RWPE2 (cell line): ENCODE measurements at regions not wholly inside any gene's neighbourhood (a gene's known extent, or its start where the extent isn't known, plus 50 kb on each side); places are given as distances from the start of the nearest gene placed in this dataset.

Source experiments
- ATAC-seq: fragments of 200-7000 bp; cut with Tn5 transposase; 3 replicates; pipeline ENCODE4 v1.9.1; 2021; ENCODE audit warnings: low read depth
- DNase-seq: peaks from one replicate; pipeline ENCODE4 v3.0.0-alpha.2; 2020; ENCODE audit warnings: low spot score
- H3K27ac ChIP-seq: fragments of 450-650 bp; 2 replicates; pipeline ENCODE4 v1.5.1; 2017; ENCODE audit warnings: mild to moderate bottlenecking; ENCODE audit not compliant: poor library complexity, severe bottlenecking
- H3K27me3 ChIP-seq: fragments of 250-450 bp; sonication (Bioruptor Pico); 2 replicates; pipeline ENCODE4 v1.5.1; 2021; ENCODE audit warnings: mild to moderate bottlenecking, moderate library complexity; ENCODE audit not compliant: insufficient read depth, poor library complexity, severe bottlenecking
- H3K36me3 ChIP-seq: fragments of 250-450 bp; sonication (Bioruptor Pico); 2 replicates; pipeline ENCODE4 v1.5.1; 2020; ENCODE audit warnings: low read depth, mild to moderate bottlenecking, moderate library complexity
- H3K4me1 ChIP-seq: fragments of 250-450 bp; sonication (Bioruptor Pico); 2 replicates; pipeline ENCODE4 v1.5.1; 2021; ENCODE audit warnings: mild to moderate bottlenecking, moderate library complexity; ENCODE audit not compliant: insufficient read depth, poor library complexity, severe bottlenecking
- H3K4me3 ChIP-seq: fragments of 250-450 bp; sonication (Bioruptor Pico); 2 replicates; pipeline ENCODE4 v1.5.1; 2021; ENCODE audit warnings: mild to moderate bottlenecking, moderate library complexity; ENCODE audit not compliant: severe bottlenecking
- H3K9me3 ChIP-seq: fragments of 250-450 bp; sonication (Bioruptor Pico); 2 replicates; pipeline ENCODE4 v1.5.1; 2021; ENCODE audit warnings: mild to moderate bottlenecking, moderate library complexity; ENCODE audit not compliant: severe bottlenecking
- CTCF ChIP-seq: fragments of 450-650 bp; IDR thresholded peaks from one replicate; pipeline ENCODE4 v1.5.1; 2017; ENCODE audit warnings: mild to moderate bottlenecking, moderate library complexity; ENCODE audit not compliant: poor library complexity, severe bottlenecking

- Histone ChIP-seq H3K27ac (no peak overlapping the region), H3K4me3 (no peak overlapping the region), H3K36me3 (no peaks in the 10 kb centered on the region), H3K4me1 (no peaks in the 10 kb centered on the region), H3K27me3 (no peaks in the 10 kb centered on the region), H3K9me3 (no peaks in the 10 kb centered on the region)
- no peak for DNase-seq
- no peak for TF ChIP-seq CTCF
- no peak for ATAC-seq
Observed at GRCh38 chr4:157832596-157832995, 340.2 kb downstream of the GASK1B start.

- Histone ChIP-seq H3K36me3 (no peaks in the 10 kb centered on the region), H3K4me1 (no peaks in the 10 kb centered on the region), H3K27me3 (no peaks in the 10 kb centered on the region), H3K27ac (no peak overlapping the region), H3K4me3 (no peak overlapping the region), H3K9me3 (no peaks in the 10 kb centered on the region)
- ATAC-seq (no peak), DNase-seq (no peak)
- TF ChIP-seq CTCF: no peak
Observed at GRCh38 chr4:157824021-157824420, 348.8 kb downstream of the GASK1B start.

- TF ChIP-seq CTCF: no peak
- no peak overlapping the region for H3K27ac ChIP-seq
- no peaks in the 10 kb centered on the region for H3K36me3 ChIP-seq
- DNase-seq (no peak), ATAC-seq (no peak)
- no peaks in the 10 kb centered on the region for H3K4me1 ChIP-seq
- H3K27me3 ChIP-seq: no peaks in the 10 kb centered on the region
- no peak overlapping the region for H3K4me3 ChIP-seq
- no peaks in the 10 kb centered on the region for H3K9me3 ChIP-seq
Observed at GRCh38 chr4:157821814-157822213, 351.0 kb downstream of the GASK1B start.

DNA sequence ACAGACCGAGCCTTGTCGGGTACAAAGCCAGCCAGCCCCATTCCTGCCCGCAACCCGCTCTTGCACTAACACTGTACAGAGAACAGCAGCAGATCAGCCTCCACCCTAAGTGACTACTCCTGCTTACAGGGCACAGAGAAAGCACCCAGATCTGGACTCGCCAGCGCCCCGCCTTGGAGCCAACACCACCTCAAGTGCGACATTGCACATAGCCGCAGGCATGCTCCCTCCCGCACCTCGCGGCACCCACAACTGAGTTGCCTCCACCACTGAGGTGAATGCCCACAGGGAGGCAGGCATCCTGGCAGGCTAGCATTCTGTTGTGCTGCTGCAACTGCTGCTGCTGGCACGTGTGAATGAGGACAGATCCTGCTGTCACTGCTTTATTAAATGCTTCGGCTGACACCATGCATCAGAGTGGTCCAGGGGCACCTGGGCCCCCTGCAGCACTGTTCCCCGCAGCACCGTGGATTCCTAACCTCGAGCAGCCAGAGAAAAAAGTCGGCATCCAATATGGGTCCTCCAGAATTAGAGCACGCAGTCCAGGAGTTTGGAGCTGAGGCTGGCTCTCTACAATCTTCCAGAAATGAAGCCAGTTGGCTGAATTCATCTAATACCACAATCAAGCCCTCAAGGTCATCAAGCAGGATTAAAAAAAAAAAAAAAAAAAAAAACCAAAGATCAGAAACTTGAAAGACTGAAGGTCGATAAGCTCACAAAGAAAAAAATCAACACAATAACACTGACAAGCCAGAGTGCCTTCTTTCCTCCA lies 352.9 kb downstream of the GASK1B start:
- no peaks in the 10 kb centered on the region for H3K9me3 ChIP-seq
- H3K4me3 ChIP-seq: no peak overlapping the region
- no peaks in the 10 kb centered on the region for H3K27me3 ChIP-seq
- H3K4me1 ChIP-seq: no peaks in the 10 kb centered on the region
- ATAC-seq (no peak), DNase-seq (no peak)
- H3K36me3 ChIP-seq: no peaks in the 10 kb centered on the region
- no peak overlapping the region for H3K27ac ChIP-seq
- no peak for TF ChIP-seq CTCF

- no peaks in the 10 kb centered on the region for H3K9me3 ChIP-seq
- DNase-seq: no peak
- H3K27ac ChIP-seq: no peak overlapping the region
- no peaks in the 10 kb centered on the region for H3K36me3 ChIP-seq
- no peak for TF ChIP-seq CTCF
- ATAC-seq: no peak
- H3K27me3 ChIP-seq: no peaks in the 10 kb centered on the region
- no peak overlapping the region for H3K4me3 ChIP-seq
- H3K4me1 ChIP-seq: no peaks in the 10 kb centered on the region
Observed at GRCh38 chr4:157818946-157819692, 353.7 kb downstream of the GASK1B start.
